ENCODE measurements at regions not wholly inside any gene's neighbourhood (a gene's known extent, or its start where the extent isn't known, plus 50 kb on each side); places are given as distances from the start of the nearest gene placed in this dataset.

DNA sequence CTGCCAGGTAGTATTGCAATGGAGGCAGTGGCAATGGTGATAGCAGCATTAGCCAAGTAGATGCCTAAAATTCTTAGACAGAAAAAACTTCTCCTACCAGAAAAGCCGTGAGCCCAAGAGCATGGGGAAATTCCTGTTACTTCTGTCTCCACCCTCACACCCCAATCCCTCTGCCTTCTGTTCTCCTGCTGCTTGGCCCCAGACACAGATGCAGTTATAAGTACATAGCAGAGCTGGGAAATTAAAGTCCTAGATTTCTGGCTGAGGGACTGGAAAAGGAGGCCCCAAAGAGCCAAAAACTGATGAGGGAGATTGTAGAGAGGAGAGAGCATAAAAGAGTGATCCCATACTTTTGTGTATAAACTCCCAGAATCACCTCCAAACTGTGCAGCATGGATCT, 166.9 kb downstream of the SMAD6 start:
- Mint-ChIP-seq H3K36me3 (no peaks in the 10 kb centered on the region), H3K4me1 (peaks cover 8% of the 10 kb centered on the region), H3K4me3 (no peak overlapping the region), H3K9me3 (no peaks in the 10 kb centered on the region), H3K27ac (no peak overlapping the region), H3K27me3 (ENCODE audit: low read depth) (no peaks in the 10 kb centered on the region; the same call in 1 of the 2 replicates)
- POLR2A ChIA-PET = no interaction called here
- no peak for DNase-seq (ENCODE audit: low spot score)
- no peak for ATAC-seq
- TF ChIP-seq ZNF263 (CRISPR knock-in tag; IDR thresholded peaks at IDR 0.05; ENCODE audit: low read depth) (no peak), TEAD4 (CRISPR knock-in tag; IDR thresholded peaks at IDR 0.05) (no peak), FOXP1 (CRISPR knock-in tag; IDR thresholded peaks at IDR 0.05; ENCODE audit: borderline replicate concordance) (no peak), ATF1 (CRISPR knock-in tag; IDR thresholded peaks at IDR 0.05) (no peak)
- CTCF ChIA-PET = interaction anchor here (0.6 kb wide), 1 partner anchor 18 kb away, joined by 3 read pairs; no protein-coding TSS in a partner anchor

DNA sequence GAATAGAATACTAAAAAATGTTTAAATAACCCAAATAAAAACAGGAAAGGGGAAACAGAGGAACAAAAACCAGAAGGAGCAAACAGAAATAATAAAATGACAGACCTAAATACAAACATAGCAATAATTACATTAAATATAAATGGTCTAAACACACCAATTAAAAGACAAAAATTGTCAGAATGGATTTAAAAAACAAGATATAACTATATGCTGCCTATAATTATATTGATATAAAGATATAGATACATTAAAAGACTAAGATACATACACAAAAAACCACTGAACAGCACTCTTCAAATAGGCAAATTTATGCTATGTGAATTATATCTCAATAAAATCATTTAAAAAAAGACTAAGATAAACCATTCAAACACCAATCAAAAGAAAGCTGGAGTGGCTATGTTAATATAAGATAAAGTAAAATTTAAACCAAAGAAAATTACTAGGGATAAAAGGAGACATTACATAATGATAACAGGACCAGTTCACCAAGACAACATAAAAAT, 168.9 kb downstream of the SMAD6 start:
- CTCF ChIA-PET = no interaction called here
- no peak overlapping the region for H3K4me3 Mint-ChIP-seq
- no peaks in the 10 kb centered on the region; the same call in 1 of the 2 replicates for H3K27me3 Mint-ChIP-seq (ENCODE audit: low read depth)
- H3K36me3 Mint-ChIP-seq = no peaks in the 10 kb centered on the region
- H3K4me1 Mint-ChIP-seq = peaks cover 7% of the 10 kb centered on the region
- no peak overlapping the region for H3K27ac Mint-ChIP-seq
- POLR2A ChIA-PET = no interaction called here
- no peak for DNase-seq (ENCODE audit: low spot score)
- no peaks in the 10 kb centered on the region for H3K9me3 Mint-ChIP-seq
- ATAC-seq = no peak
- TF ChIP-seq JAZF1 (CRISPR knock-in tag; IDR thresholded peaks at IDR 0.05) (no peak), SMAD4 (CRISPR knock-in tag; IDR thresholded peaks at IDR 0.05) (no peak), ETV6 (CRISPR knock-in tag; IDR thresholded peaks at IDR 0.05) (no peak), ATF1 (CRISPR knock-in tag; IDR thresholded peaks at IDR 0.05) (no peak), NFYB (CRISPR knock-in tag; conservative IDR thresholded peaks at IDR 0.05; ENCODE audit: low read depth) (no peak), MXD4 (CRISPR knock-in tag; IDR thresholded peaks at IDR 0.05; ENCODE audit: borderline replicate concordance) (no peak), SMAD3 (CRISPR knock-in tag; IDR thresholded peaks at IDR 0.05; ENCODE audit: borderline replicate concordance) (no peak)
- TF ChIP-seq, protein P1, sequence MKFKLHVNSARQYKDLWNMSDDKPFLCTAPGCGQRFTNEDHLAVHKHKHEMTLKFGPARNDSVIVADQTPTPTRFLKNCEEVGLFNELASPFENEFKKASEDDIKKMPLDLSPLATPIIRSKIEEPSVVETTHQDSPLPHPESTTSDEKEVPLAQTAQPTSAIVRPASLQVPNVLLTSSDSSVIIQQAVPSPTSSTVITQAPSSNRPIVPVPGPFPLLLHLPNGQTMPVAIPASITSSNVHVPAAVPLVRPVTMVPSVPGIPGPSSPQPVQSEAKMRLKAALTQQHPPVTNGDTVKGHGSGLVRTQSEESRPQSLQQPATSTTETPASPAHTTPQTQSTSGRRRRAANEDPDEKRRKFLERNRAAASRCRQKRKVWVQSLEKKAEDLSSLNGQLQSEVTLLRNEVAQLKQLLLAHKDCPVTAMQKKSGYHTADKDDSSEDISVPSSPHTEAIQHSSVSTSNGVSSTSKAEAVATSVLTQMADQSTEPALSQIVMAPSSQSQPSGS (CRISPR knock-in tag; IDR thresholded peaks at IDR 0.05; ENCODE audit: borderline replicate concordance, low read depth) = no peak

DNA sequence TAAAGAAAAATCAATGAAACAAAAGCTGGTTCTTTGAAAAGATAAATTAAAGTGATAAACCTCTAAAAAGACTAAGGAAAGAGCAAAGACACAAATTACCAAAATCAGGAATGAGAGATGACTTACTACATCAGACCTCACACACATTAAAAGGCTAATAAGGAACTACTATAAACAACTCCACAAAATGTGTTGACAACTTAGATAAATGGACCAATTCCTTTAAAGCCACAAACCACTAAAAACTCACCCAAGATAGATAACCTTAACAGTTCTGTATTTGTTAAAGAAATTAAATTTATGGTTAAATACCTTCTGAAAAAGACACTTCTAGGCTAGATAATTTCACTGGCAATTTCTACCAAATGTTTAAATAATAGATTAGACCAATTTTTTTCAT, 170.4 kb downstream of the SMAD6 start:
- H3K9me3 Mint-ChIP-seq = no peaks in the 10 kb centered on the region
- ChIA-PET CTCF (interaction anchor here (1.5 kb wide), 1 partner anchor 21 kb away, joined by 8 read pairs; no protein-coding TSS in a partner anchor), POLR2A (no interaction called here)
- no peak overlapping the region for H3K27ac Mint-ChIP-seq
- ATAC-seq = no peak
- H3K27me3 Mint-ChIP-seq (ENCODE audit: low read depth) = no peaks in the 10 kb centered on the region; the same call in 1 of the 2 replicates
- no peak for DNase-seq (ENCODE audit: low spot score)
- H3K36me3 Mint-ChIP-seq = no peaks in the 10 kb centered on the region
- H3K4me1 Mint-ChIP-seq = peaks cover 3% of the 10 kb centered on the region; the same call in 1 of the 2 replicates
- no peak overlapping the region for H3K4me3 Mint-ChIP-seq
- no peak for TF ChIP-seq ZNF219 (CRISPR knock-in tag; IDR thresholded peaks at IDR 0.05; ENCODE audit: borderline replicate concordance)
- TF ChIP-seq HMGA2 (CRISPR knock-in tag; IDR thresholded peaks at IDR 0.05) = no peak
- TF ChIP-seq, protein P2, sequence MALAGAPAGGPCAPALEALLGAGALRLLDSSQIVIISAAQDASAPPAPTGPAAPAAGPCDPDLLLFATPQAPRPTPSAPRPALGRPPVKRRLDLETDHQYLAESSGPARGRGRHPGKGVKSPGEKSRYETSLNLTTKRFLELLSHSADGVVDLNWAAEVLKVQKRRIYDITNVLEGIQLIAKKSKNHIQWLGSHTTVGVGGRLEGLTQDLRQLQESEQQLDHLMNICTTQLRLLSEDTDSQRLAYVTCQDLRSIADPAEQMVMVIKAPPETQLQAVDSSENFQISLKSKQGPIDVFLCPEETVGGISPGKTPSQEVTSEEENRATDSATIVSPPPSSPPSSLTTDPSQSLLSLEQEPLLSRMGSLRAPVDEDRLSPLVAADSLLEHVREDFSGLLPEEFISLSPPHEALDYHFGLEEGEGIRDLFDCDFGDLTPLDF (CRISPR knock-in tag; IDR thresholded peaks at IDR 0.05) = no peak
- TF ChIP-seq OVOL2 (CRISPR knock-in tag; IDR thresholded peaks at IDR 0.05; ENCODE audit: borderline replicate concordance) = no peak
- TF ChIP-seq TP53 (CRISPR knock-in tag; IDR thresholded peaks at IDR 0.05) = no peak
- TF ChIP-seq, protein P3, sequence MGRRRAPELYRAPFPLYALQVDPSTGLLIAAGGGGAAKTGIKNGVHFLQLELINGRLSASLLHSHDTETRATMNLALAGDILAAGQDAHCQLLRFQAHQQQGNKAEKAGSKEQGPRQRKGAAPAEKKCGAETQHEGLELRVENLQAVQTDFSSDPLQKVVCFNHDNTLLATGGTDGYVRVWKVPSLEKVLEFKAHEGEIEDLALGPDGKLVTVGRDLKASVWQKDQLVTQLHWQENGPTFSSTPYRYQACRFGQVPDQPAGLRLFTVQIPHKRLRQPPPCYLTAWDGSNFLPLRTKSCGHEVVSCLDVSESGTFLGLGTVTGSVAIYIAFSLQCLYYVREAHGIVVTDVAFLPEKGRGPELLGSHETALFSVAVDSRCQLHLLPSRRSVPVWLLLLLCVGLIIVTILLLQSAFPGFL (CRISPR knock-in tag; IDR thresholded peaks at IDR 0.05; ENCODE audit: borderline replicate concordance) = no peak
- TF ChIP-seq FOXP1 (CRISPR knock-in tag; IDR thresholded peaks at IDR 0.05; ENCODE audit: borderline replicate concordance) = no peak
- TF ChIP-seq, protein P4, sequence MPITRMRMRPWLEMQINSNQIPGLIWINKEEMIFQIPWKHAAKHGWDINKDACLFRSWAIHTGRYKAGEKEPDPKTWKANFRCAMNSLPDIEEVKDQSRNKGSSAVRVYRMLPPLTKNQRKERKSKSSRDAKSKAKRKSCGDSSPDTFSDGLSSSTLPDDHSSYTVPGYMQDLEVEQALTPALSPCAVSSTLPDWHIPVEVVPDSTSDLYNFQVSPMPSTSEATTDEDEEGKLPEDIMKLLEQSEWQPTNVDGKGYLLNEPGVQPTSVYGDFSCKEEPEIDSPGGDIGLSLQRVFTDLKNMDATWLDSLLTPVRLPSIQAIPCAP (CRISPR knock-in tag; IDR thresholded peaks at IDR 0.05) = no peak
- TF ChIP-seq NR3C1 (CRISPR knock-in tag; conservative IDR thresholded peaks at IDR 0.05; ENCODE audit: low read depth) = no peak
- no peak for TF ChIP-seq TEAD4 (CRISPR knock-in tag; IDR thresholded peaks at IDR 0.05)
- TF ChIP-seq ESRRA (CRISPR knock-in tag; IDR thresholded peaks at IDR 0.05; ENCODE audit: borderline replicate concordance) = no peak
- TF ChIP-seq GRHL2 (CRISPR knock-in tag; IDR thresholded peaks at IDR 0.05; ENCODE audit: insufficient replicate concordance, severe bottlenecking) = no peak
- TF ChIP-seq SOX15 (CRISPR knock-in tag; IDR thresholded peaks at IDR 0.05) = no peak
- TF ChIP-seq, protein P5, sequence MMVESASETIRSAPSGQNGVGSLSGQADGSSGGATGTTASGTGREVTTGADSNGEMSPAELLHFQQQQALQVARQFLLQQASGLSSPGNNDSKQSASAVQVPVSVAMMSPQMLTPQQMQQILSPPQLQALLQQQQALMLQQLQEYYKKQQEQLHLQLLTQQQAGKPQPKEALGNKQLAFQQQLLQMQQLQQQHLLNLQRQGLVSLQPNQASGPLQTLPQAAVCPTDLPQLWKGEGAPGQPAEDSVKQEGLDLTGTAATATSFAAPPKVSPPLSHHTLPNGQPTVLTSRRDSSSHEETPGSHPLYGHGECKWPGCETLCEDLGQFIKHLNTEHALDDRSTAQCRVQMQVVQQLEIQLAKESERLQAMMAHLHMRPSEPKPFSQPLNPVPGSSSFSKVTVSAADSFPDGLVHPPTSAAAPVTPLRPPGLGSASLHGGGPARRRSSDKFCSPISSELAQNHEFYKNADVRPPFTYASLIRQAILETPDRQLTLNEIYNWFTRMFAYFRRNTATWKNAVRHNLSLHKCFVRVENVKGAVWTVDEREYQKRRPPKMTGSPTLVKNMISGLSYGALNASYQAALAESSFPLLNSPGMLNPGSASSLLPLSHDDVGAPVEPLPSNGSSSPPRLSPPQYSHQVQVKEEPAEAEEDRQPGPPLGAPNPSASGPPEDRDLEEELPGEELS (CRISPR knock-in tag; IDR thresholded peaks at IDR 0.05) = no peak
- no peak for TF ChIP-seq ZNF317 (CRISPR knock-in tag; IDR thresholded peaks at IDR 0.05; ENCODE audit: borderline replicate concordance, low read depth)
